ENCODE measurements at regions not wholly inside any gene's neighbourhood (a gene's known extent, or its start where the extent isn't known, plus 50 kb on each side); places are given as distances from the start of the nearest gene placed in this dataset.

- Histone ChIP-seq H3K36me3 (ENCODE audit: control insufficient read depth, insufficient read depth, low read length) (no peaks in the 10 kb centered on the region), H3K27me3 (ENCODE audit: control insufficient read depth, insufficient read depth, low read length) (peaks cover 36% of the 10 kb centered on the region), H3K4me3 (ENCODE audit: low read depth, low read length) (no peak overlapping the region)
- no peak for DNase-seq (ENCODE audit: low read depth)
- TF ChIP-seq, protein P1, sequence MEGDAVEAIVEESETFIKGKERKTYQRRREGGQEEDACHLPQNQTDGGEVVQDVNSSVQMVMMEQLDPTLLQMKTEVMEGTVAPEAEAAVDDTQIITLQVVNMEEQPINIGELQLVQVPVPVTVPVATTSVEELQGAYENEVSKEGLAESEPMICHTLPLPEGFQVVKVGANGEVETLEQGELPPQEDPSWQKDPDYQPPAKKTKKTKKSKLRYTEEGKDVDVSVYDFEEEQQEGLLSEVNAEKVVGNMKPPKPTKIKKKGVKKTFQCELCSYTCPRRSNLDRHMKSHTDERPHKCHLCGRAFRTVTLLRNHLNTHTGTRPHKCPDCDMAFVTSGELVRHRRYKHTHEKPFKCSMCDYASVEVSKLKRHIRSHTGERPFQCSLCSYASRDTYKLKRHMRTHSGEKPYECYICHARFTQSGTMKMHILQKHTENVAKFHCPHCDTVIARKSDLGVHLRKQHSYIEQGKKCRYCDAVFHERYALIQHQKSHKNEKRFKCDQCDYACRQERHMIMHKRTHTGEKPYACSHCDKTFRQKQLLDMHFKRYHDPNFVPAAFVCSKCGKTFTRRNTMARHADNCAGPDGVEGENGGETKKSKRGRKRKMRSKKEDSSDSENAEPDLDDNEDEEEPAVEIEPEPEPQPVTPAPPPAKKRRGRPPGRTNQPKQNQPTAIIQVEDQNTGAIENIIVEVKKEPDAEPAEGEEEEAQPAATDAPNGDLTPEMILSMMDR (IDR thresholded peaks at IDR 0.05; ENCODE audit: insufficient read depth, low read length, poor library complexity, severe bottlenecking), result no peak
Observed at GRCh38 chr6:28737750-28738395, 185.9 kb downstream of the TRIM27 start.

DNA sequence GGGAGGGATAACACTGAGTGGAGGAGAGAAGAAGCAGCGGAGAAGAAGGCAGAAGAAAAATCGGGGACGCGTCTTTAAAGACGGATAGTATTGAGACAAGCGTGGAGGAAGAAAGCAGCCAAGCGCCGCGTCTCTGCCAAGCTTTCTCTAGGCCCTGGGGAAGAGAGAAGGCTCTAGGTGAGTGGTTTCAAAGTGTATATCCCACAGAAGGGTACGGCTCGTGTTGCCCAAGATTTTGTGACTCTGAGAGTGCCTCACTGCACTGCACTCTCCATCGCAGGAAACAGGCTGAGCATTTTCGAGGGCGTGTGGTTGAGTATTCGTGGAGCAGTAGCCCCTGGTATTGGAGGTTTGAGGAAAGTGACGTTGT lies 185.4 kb downstream of the TRIM27 start:
- no peak overlapping the region for H3K4me3 ChIP-seq (ENCODE audit: low read depth, low read length)
- peaks cover 35% of the 10 kb centered on the region for H3K27me3 ChIP-seq (ENCODE audit: control insufficient read depth, insufficient read depth, low read length)
- no peak for DNase-seq (ENCODE audit: low read depth)
- no peaks in the 10 kb centered on the region for H3K36me3 ChIP-seq (ENCODE audit: control insufficient read depth, insufficient read depth, low read length)
- TF ChIP-seq, protein P1 (IDR thresholded peaks at IDR 0.05; ENCODE audit: insufficient read depth, low read length, poor library complexity, severe bottlenecking), result no peak

DNA sequence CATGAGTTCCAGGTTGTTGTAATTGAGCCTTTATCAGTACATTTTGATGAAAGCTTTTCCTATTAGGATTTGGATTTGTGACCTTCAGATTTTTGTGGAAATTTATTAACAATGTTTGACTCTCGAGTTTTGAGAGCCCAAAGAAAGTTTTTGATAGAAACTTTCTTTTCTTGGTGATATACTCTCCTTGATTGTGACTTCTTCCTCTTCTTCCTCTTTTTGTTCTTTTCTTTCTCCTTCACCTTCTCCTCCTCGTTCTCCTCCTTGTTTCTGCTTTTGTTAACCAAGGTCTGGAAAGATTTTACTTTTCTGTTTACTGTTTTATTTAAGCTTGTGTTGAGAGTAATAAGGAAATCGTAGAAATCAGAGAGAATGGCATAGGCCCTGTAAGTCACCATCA lies 182.4 kb downstream of the TRIM27 start:
- peaks cover 16% of the 10 kb centered on the region for H3K27me3 ChIP-seq (ENCODE audit: control insufficient read depth, insufficient read depth, low read length)
- no peak overlapping the region for H3K4me3 ChIP-seq (ENCODE audit: low read depth, low read length)
- TF ChIP-seq, protein P1 (IDR thresholded peaks at IDR 0.05; ENCODE audit: insufficient read depth, low read length, poor library complexity, severe bottlenecking), result no peak
- DNase-seq (ENCODE audit: low read depth), result no peak
- H3K36me3 ChIP-seq (ENCODE audit: control insufficient read depth, insufficient read depth, low read length), result no peaks in the 10 kb centered on the region

DNA sequence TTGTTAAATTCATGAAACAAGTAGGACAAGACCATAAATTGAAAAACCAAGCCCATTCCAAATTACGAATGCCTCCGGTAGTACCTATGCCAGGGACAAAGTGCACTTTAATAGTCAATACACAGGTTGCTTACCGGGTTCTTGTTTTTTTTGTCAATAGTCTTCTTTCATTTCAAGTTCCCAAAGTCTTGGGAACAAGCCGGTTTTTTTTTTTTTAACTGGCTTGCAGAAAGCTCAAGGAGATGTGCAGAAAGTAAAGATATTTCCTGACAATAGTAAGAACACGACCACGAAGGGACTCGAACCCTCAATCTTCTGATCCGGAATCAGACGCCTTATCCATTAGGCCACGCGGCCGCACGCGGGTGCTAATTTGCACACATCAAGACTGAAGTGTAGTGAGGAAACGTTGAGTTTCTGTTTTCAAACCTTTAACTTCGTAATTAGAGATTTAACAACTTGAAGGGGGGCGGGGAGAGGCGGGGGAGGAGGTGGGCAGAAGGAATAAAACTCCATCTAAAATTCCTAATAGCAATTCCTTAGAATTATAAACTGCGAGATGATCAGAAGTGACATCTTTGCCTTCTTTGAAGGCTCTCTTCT lies 181.0 kb downstream of the TRIM27 start:
- Histone ChIP-seq H3K36me3 (ENCODE audit: control insufficient read depth, insufficient read depth, low read length) (no peaks in the 10 kb centered on the region), H3K4me3 (ENCODE audit: low read depth, low read length) (no peak overlapping the region), H3K27me3 (ENCODE audit: control insufficient read depth, insufficient read depth, low read length) (peaks cover 12% of the 10 kb centered on the region)
- no peak for DNase-seq (ENCODE audit: low read depth)
- TF ChIP-seq, protein P1 (IDR thresholded peaks at IDR 0.05; ENCODE audit: insufficient read depth, low read length, poor library complexity, severe bottlenecking), result no peak

- Histone ChIP-seq H3K36me3 (ENCODE audit: control insufficient read depth, insufficient read depth, low read length) (no peaks in the 10 kb centered on the region), H3K27me3 (ENCODE audit: control insufficient read depth, insufficient read depth, low read length) (peaks cover 6% of the 10 kb centered on the region), H3K4me3 (ENCODE audit: low read depth, low read length) (no peak overlapping the region)
- TF ChIP-seq, protein P1 (IDR thresholded peaks at IDR 0.05; ENCODE audit: insufficient read depth, low read length, poor library complexity, severe bottlenecking), result no peak
- DNase-seq (ENCODE audit: low read depth), result no peak
Observed at GRCh38 chr6:28743271-28743789, 180.5 kb downstream of the TRIM27 start.

All from kidney epithelial cell (primary cell).